C4-2B (cell line): ENCODE measurements at regions not wholly inside any gene's neighbourhood (a gene's known extent, or its start where the extent isn't known, plus 50 kb on each side); places are given as distances from the start of the nearest gene placed in this dataset.

Experiments used
- H3K27ac ChIP-seq: fragments of 450-650 bp; 2 replicates; pipeline ENCODE4 v1.5.1; 2017
- CTCF ChIP-seq: fragments of 450-650 bp; conservative IDR thresholded peaks from 2 replicates; pipeline ENCODE4 v1.5.1; 2017; ENCODE audit warnings: mild to moderate bottlenecking
- ZFX ChIP-seq: fragments of 450-650 bp; IDR thresholded peaks from 2 replicates; pipeline ENCODE4 v1.6.1; 2017

GRCh38 chr10:78976825-78977755 is 91.7 kb upstream of the ZMIZ1 start:
- peak overlapping the region; percentile 6; the same call in 1 of the 2 replicates for H3K27ac ChIP-seq
- TF ChIP-seq ZFX (no peak), CTCF (no peak)

GRCh38 chr10:78979938-78980337 is 88.8 kb upstream of the ZMIZ1 start:
- no peak for TF ChIP-seq ZFX
- TF ChIP-seq CTCF: no peak
- H3K27ac ChIP-seq: no peak overlapping the region

- no peak overlapping the region for H3K27ac ChIP-seq
- no peak for TF ChIP-seq CTCF
These were observed 88.4 kb upstream of the ZMIZ1 start for GRCh38 chr10:78980354-78980753.

- H3K27ac ChIP-seq: no peak overlapping the region
- TF ChIP-seq CTCF (no peak), ZFX (no peak)
These were observed 88.0 kb upstream of the ZMIZ1 start for GRCh38 chr10:78980815-78981214.

DNA sequence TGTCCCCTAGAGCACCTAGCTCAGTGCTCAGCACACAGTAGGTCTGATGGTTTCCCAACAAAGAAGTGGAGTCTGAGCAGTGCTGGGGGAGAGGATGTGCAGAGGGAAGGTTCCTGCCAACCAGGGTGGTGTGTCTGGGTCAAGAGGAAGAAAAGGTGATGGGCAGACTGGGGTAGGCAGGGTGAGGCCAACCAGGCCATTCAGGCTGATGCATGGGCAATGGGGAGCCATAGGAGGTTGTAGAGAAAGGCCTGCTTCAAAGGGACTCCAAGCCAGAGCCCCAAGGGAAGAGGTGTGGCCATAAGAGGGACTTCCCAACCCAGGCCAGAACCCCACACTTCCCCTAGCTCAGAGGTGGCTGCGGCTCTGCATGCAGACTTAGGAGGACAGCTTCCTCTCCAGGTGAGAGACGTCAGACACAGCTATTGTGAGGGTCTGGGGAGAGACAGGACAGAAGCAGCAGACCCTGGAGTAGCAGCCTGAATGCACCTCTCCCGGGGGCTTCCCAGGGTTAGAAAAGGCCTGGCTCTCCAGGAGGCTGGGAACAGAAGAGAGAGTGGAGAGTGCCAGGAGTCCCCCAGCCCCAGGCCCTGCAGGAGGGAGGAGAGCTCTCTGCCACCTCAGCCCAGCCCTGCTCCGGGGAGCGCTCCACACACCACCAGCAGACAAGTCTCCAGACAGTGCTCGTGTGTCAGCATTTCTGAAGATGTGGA is 87.4 kb upstream of the ZMIZ1 start:
- no peak overlapping the region for H3K27ac ChIP-seq
- no peak for TF ChIP-seq ZFX
- TF ChIP-seq CTCF: no peak

DNA sequence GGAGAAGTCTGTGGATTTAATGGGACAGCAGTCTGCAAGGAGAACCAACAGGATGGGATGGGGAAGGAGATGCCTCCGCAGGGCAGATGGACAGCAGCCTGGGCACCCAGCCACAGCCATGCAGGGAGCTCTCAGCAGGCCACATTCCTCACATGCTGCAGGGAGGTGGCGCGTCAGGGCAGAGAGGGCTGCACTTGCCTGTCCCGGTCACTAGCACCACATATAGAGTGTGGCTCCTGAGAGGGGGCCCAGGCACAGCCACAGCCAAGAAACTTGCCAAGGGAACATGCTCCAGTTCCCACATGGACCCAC is 86.8 kb upstream of the ZMIZ1 start:
- TF ChIP-seq ZFX (no peak), CTCF (no peak)
- no peak overlapping the region for H3K27ac ChIP-seq

GRCh38 chr10:78982726-78983125 is 86.0 kb upstream of the ZMIZ1 start:
- H3K27ac ChIP-seq: no peak overlapping the region
- TF ChIP-seq CTCF (no peak), ZFX (no peak)
